IMR-90 (cell line): ENCODE measurements at regions not wholly inside any gene's neighbourhood (a gene's known extent, or its start where the extent isn't known, plus 50 kb on each side); places are given as distances from the start of the nearest gene placed in this dataset.

Experiments
- ATAC-seq: fragments of 200-7000 bp; cut with Tn5 transposase; 2 replicates; pipeline ENCODE4 v1.9.1; 2020; ENCODE audit warnings: low read depth, mild to moderate bottlenecking, moderate library complexity
- BruUV-seq: library from RNA; stranded (reverse); fragments of 400-500 nt; replicated peaks from 2 replicates; lab custom pipeline; 2021; lab: Mats Ljungman, UMichigan
- CTCF ChIA-PET: fragments of 300-600 bp; formaldehyde crosslinking; extraction: SDS; loops from one replicate; lab custom pipeline; 2021; ENCODE audit warnings: antibody characterized with exemption; lab: Yijun Ruan, JAX
- POLR2A ChIA-PET: fragments of 300-600 bp; sonication (Branson Sonifier 250); formaldehyde crosslinking; loops from one replicate; lab custom pipeline; 2022; ENCODE audit warnings: antibody characterized with exemption; ENCODE audit not compliant: unreplicated experiment; lab: Charles Lee
- DNase-seq: peaks from one replicate; pipeline ENCODE4 v3.0.0; 2013
- H2AFZ ChIP-seq: replicated peaks from 2 replicates; pipeline ENCODE3; 2013; ENCODE audit warnings: low read length, mild to moderate bottlenecking; ENCODE audit not compliant: poor library complexity
- H2AK5ac ChIP-seq: 2 replicates; pipeline ENCODE4 v1.6.1; 2013; ENCODE audit warnings: low read depth, low read length, inconsistent platforms
- H2AK9ac ChIP-seq: replicated peaks from 2 replicates; pipeline ENCODE3; 2013; ENCODE audit warnings: mild to moderate bottlenecking, low read depth, low read length, moderate library complexity; ENCODE audit not compliant: poor library complexity
- H2BK120ac ChIP-seq: 2 replicates; pipeline ENCODE4 v1.6.1; 2013; ENCODE audit warnings: low read depth, low read length, inconsistent platforms
- H2BK15ac ChIP-seq: 3 replicates; pipeline ENCODE4 v1.6.1; 2013; ENCODE audit warnings: low read depth, low read length, inconsistent platforms
- H2BK20ac ChIP-seq: 2 replicates; pipeline ENCODE4 v1.6.1; 2013; ENCODE audit warnings: low read depth, mild to moderate bottlenecking, inconsistent platforms, low read length, moderate library complexity
- H2BK5ac ChIP-seq: 2 replicates; pipeline ENCODE4 v1.6.1; 2013; ENCODE audit warnings: mild to moderate bottlenecking, low read depth, low read length, inconsistent platforms; ENCODE audit not compliant: poor library complexity, severe bottlenecking
- H3K14ac ChIP-seq: replicated peaks from 2 replicates; pipeline ENCODE4 v1.6.1; 2013; ENCODE audit warnings: low read depth, low read length, inconsistent platforms
- H3K18ac ChIP-seq: 2 replicates; pipeline ENCODE4 v1.6.1; 2013; ENCODE audit warnings: low read depth, low read length, control low read depth
- H3K23ac ChIP-seq: 2 replicates; pipeline ENCODE4 v1.6.1; 2013; ENCODE audit warnings: low read depth, low read length, inconsistent platforms
- H3K27ac ChIP-seq: 2 replicates; pipeline ENCODE4 v1.5.1; 2013; ENCODE audit warnings: mild to moderate bottlenecking, control low read depth, low read length; ENCODE audit not compliant: insufficient read depth
- H3K27me3 ChIP-seq: 2 replicates; pipeline ENCODE4 v1.6.1; 2013; ENCODE audit warnings: low read length; ENCODE audit not compliant: control insufficient read depth, insufficient read depth
- H3K36me3 ChIP-seq: 2 replicates; pipeline ENCODE4 v1.6.1; 2013; ENCODE audit warnings: low read length, mixed read lengths; ENCODE audit not compliant: control insufficient read depth, insufficient read depth
- H3K4ac ChIP-seq: 2 replicates; pipeline ENCODE4 v1.6.1; 2013; ENCODE audit warnings: low read depth, low read length, inconsistent platforms
- H3K4me1 ChIP-seq: 2 replicates; pipeline ENCODE4 v1.6.1; 2013; ENCODE audit warnings: low read length, mixed read lengths; ENCODE audit not compliant: control insufficient read depth, insufficient read depth
- H3K4me2 ChIP-seq: 2 replicates; pipeline ENCODE4 v1.6.1; 2013; ENCODE audit warnings: low read depth, mild to moderate bottlenecking, control low read depth, low read length, moderate library complexity
- H3K4me3 ChIP-seq: 2 replicates; pipeline ENCODE4 v1.5.1; 2013; ENCODE audit warnings: low read depth, mild to moderate bottlenecking, control low read depth, low read length, moderate library complexity; ENCODE audit not compliant: insufficient read depth
- H3K56ac ChIP-seq: 2 replicates; pipeline ENCODE4 v1.6.1; 2013; ENCODE audit warnings: low read length, inconsistent platforms; ENCODE audit not compliant: insufficient read depth; ENCODE audit errors: extremely low read depth
- H3K79me1 ChIP-seq, 2 experiments: 2 replicates each; pipeline ENCODE4 v1.6.1; 2013; ENCODE audit warnings: low read length in 2 of 2, inconsistent platforms in 1 of 2, low read depth in 1 of 2
- H3K9ac ChIP-seq: 2 replicates; pipeline ENCODE4 v1.6.1; 2013; ENCODE audit warnings: low read depth, low read length, control low read depth
- H3K9me1 ChIP-seq: 2 replicates; pipeline ENCODE4 v1.6.1; 2013; ENCODE audit warnings: low read length, inconsistent platforms; ENCODE audit not compliant: insufficient read depth
- H3K9me3 ChIP-seq: 2 replicates; pipeline ENCODE4 v1.6.1; 2013; ENCODE audit warnings: low read length; ENCODE audit not compliant: control insufficient read depth, insufficient read depth
- H4K20me1 ChIP-seq: 2 replicates; pipeline ENCODE4 v1.6.1; 2013; ENCODE audit warnings: low read length, inconsistent platforms; ENCODE audit not compliant: insufficient read depth
- H4K5ac ChIP-seq: 2 replicates; pipeline ENCODE4 v1.6.1; 2013; ENCODE audit warnings: mild to moderate bottlenecking, low read depth, low read length, control low read depth
- H4K8ac ChIP-seq, 2 experiments: 2 replicates each; pipeline ENCODE4 v1.6.1; 2013; ENCODE audit warnings: low read depth in 2 of 2, low read length in 2 of 2, control low read depth in 1 of 2, inconsistent platforms in 1 of 2
- H4K91ac ChIP-seq: 2 replicates; pipeline ENCODE4 v1.6.1; 2013; ENCODE audit warnings: low read depth, low read length, inconsistent platforms; ENCODE audit not compliant: insufficient read depth
- BHLHE40 ChIP-seq: fragments of 150-350 bp; IDR thresholded peaks from 2 replicates; pipeline ENCODE4 v1.6.1; 2016; ENCODE audit warnings: mild to moderate bottlenecking, low read depth, low read length
- CEBPB ChIP-seq: IDR thresholded peaks from 2 replicates; pipeline ENCODE4 v1.6.1; 2012; ENCODE audit warnings: low read depth, low read length, improper control_type of control experiment
- CHD1 ChIP-seq: IDR thresholded peaks from 2 replicates; pipeline ENCODE4 v1.6.1; 2012; ENCODE audit warnings: low read depth, low read length, improper control_type of control experiment
- FOS ChIP-seq: fragments of 150-350 bp; IDR thresholded peaks from 2 replicates; pipeline ENCODE4 v1.6.1; 2016; ENCODE audit warnings: low read depth, low read length
- MAFK ChIP-seq: IDR thresholded peaks from 2 replicates; pipeline ENCODE4 v1.6.1; 2012; ENCODE audit warnings: low read depth, low read length, improper control_type of control experiment
- MAZ ChIP-seq: IDR thresholded peaks from 2 replicates; pipeline ENCODE4 v1.6.1; 2012; ENCODE audit warnings: low read depth, mild to moderate bottlenecking, low read length, improper control_type of control experiment, moderate library complexity, borderline replicate concordance
- MXI1 ChIP-seq: IDR thresholded peaks from 2 replicates; pipeline ENCODE4 v1.6.1; 2012; ENCODE audit warnings: low read depth, mild to moderate bottlenecking, low read length, moderate library complexity, borderline replicate concordance
- NFE2L2 ChIP-seq: fragments of 150-350 bp; IDR thresholded peaks from 2 replicates; pipeline ENCODE4 v1.6.1; 2016; ENCODE audit warnings: low read depth, mild to moderate bottlenecking, low read length
- POLR2A ChIP-seq: IDR thresholded peaks from 2 replicates; pipeline ENCODE4 v1.6.1; 2012; ENCODE audit warnings: mild to moderate bottlenecking, low read depth, low read length
- RAD21 ChIP-seq: IDR thresholded peaks from 2 replicates; pipeline ENCODE4 v1.6.1; 2012; ENCODE audit warnings: low read length, improper control_type of control experiment
- RCOR1 ChIP-seq: IDR thresholded peaks from 2 replicates; pipeline ENCODE4 v1.6.1; 2012; ENCODE audit warnings: mild to moderate bottlenecking, low read length, improper control_type of control experiment; ENCODE audit not compliant: insufficient replicate concordance
- RFX5 ChIP-seq: IDR thresholded peaks from 2 replicates; pipeline ENCODE4 v1.8.0; 2012; ENCODE audit warnings: low read depth, mild to moderate bottlenecking, low read length, moderate library complexity
- SMC3 ChIP-seq: fragments of 150-350 bp; IDR thresholded peaks from 2 replicates; pipeline ENCODE4 v1.6.1; 2016; ENCODE audit warnings: low read depth, mild to moderate bottlenecking, antibody characterized with exemption, low read length, moderate library complexity
- WGBS, 2 experiments: methylation state at CpG; one replicate each; pipeline versions ENCODE4 v1.1.5 to v1.1.7; 2013; ENCODE audit warnings: missing lambda C conversion rate in 2 of 2; ENCODE audit not compliant: insufficient read length in 1 of 2; ENCODE audit errors: extremely low coverage in 2 of 2; 5-methylcytosine and 5-hydroxymethylcytosine counted together
- dilution Hi-C: fragments of 300-500 bp; cut with HindIII; formaldehyde crosslinking; loops from one replicate; pipeline ENCODE4 v1.14.3; 2018; ENCODE audit warnings: low sequenced_read_pairs; ENCODE audit not compliant: unreplicated experiment
- in situ Hi-C: fragments of 300-500 bp; cut with MboI; formaldehyde crosslinking; loops from 3 replicates; pipeline ENCODE4 v1.14.3; 2019; ENCODE audit warnings: low sequenced_read_pairs, inconsistent platforms, mixed read lengths
- intact Hi-C: fragments of 100-400 bp; cut with micrococcal nuclease; formaldehyde crosslinking; loops from 2 replicates; pipeline ENCODE4 v1.10.0; 2022
- TF ChIP-seq, protein P1 (sequence below): fragments of 150-350 bp; IDR thresholded peaks from 2 replicates; pipeline ENCODE4 v1.6.1; 2017; ENCODE audit warnings: mild to moderate bottlenecking, antibody characterized with exemption, low read length, low read depth
- TF ChIP-seq, protein P2 (sequence below): fragments of 150-350 bp; IDR thresholded peaks from 2 replicates; pipeline ENCODE4 v1.6.1; 2016; ENCODE audit warnings: low read depth, mild to moderate bottlenecking, low read length, moderate library complexity, borderline replicate concordance
- TF ChIP-seq, protein P3 (sequence below): conservative IDR thresholded peaks from 2 replicates; pipeline ENCODE4 v1.5.1; 2012; ENCODE audit warnings: mild to moderate bottlenecking, low read depth, low read length, improper control_type of control experiment

DNA sequence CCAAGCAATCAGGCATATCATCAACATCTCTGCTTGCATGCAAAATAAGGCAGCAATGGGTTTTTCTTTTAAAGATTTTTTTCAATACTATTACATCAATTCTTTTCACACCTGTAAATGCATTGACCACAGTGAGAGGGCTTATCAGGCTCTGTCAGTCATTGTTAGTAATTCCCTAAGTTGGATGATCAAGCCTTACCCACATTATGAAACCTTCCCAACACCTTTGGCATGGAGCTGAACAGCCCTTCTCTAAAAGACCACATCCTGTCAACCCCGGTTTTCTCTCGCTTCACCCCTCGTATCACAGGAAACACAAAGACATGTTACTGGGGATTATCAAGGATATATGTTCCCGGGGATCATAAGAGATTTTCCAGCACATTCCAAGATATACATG lies 135.2 kb upstream of the SLC24A5 start:
- H2BK15ac ChIP-seq = no peak overlapping the region
- TF ChIP-seq, protein P1, sequence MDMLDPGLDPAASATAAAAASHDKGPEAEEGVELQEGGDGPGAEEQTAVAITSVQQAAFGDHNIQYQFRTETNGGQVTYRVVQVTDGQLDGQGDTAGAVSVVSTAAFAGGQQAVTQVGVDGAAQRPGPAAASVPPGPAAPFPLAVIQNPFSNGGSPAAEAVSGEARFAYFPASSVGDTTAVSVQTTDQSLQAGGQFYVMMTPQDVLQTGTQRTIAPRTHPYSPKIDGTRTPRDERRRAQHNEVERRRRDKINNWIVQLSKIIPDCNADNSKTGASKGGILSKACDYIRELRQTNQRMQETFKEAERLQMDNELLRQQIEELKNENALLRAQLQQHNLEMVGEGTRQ = no peak
- TF ChIP-seq RCOR1 = no peak
- no peak for TF ChIP-seq RFX5
- TF ChIP-seq MXI1 = no peak
- TF ChIP-seq, protein P2, sequence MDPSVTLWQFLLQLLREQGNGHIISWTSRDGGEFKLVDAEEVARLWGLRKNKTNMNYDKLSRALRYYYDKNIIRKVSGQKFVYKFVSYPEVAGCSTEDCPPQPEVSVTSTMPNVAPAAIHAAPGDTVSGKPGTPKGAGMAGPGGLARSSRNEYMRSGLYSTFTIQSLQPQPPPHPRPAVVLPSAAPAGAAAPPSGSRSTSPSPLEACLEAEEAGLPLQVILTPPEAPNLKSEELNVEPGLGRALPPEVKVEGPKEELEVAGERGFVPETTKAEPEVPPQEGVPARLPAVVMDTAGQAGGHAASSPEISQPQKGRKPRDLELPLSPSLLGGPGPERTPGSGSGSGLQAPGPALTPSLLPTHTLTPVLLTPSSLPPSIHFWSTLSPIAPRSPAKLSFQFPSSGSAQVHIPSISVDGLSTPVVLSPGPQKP = no peak
- TF ChIP-seq MAZ = no peak
- no peak for TF ChIP-seq CEBPB
- TF ChIP-seq, protein P3, sequence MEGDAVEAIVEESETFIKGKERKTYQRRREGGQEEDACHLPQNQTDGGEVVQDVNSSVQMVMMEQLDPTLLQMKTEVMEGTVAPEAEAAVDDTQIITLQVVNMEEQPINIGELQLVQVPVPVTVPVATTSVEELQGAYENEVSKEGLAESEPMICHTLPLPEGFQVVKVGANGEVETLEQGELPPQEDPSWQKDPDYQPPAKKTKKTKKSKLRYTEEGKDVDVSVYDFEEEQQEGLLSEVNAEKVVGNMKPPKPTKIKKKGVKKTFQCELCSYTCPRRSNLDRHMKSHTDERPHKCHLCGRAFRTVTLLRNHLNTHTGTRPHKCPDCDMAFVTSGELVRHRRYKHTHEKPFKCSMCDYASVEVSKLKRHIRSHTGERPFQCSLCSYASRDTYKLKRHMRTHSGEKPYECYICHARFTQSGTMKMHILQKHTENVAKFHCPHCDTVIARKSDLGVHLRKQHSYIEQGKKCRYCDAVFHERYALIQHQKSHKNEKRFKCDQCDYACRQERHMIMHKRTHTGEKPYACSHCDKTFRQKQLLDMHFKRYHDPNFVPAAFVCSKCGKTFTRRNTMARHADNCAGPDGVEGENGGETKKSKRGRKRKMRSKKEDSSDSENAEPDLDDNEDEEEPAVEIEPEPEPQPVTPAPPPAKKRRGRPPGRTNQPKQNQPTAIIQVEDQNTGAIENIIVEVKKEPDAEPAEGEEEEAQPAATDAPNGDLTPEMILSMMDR = no peak
- TF ChIP-seq POLR2A = no peak
- TF ChIP-seq MAFK = no peak
- no peak for TF ChIP-seq SMC3
- TF ChIP-seq RAD21 = no peak
- TF ChIP-seq NFE2L2 = no peak
- no peak for TF ChIP-seq BHLHE40
- TF ChIP-seq CHD1 = no peak
- no peak for TF ChIP-seq FOS
- no peaks in the 10 kb centered on the region for H4K20me1 ChIP-seq
- no peak overlapping the region for H2BK5ac ChIP-seq
- no peaks in the 10 kb centered on the region for H3K9me1 ChIP-seq
- ChIA-PET CTCF (no interaction called here), POLR2A (no interaction called here)
- BruUV-seq = no TSS peak
- dilution Hi-C loops (no loop called here), intact Hi-C loops (loop anchor here (5.0 kb wide), 2 partner anchors 302 to 613 kb away; no protein-coding TSS in a partner anchor), in situ Hi-C loops (no loop called here)
- H3K4me1 ChIP-seq = no peaks in the 10 kb centered on the region
- no peaks in the 10 kb centered on the region for H3K79me1 ChIP-seq
- H3K4ac ChIP-seq = no peak overlapping the region
- H3K27ac ChIP-seq = no peak overlapping the region
- DNase-seq (no peak), ATAC-seq (no peak)
- no peaks in the 10 kb centered on the region for H3K9me3 ChIP-seq
- no peaks in the 10 kb centered on the region; the same call in 1 of the 2 replicates for H3K27me3 ChIP-seq
- no peak overlapping the region for H3K23ac ChIP-seq
- H4K5ac ChIP-seq = no peak overlapping the region
- no peak overlapping the region for H2BK120ac ChIP-seq
- WGBS, 2 experiments = no CpG with 5 or more reads among the region's 4 CpGs
- H2AK9ac ChIP-seq = no peak overlapping the region
- H3K14ac ChIP-seq = no peak overlapping the region
- no peak overlapping the region for H3K18ac ChIP-seq
- no peak overlapping the region for H3K4me3 ChIP-seq
- H4K91ac ChIP-seq = no peak overlapping the region; the same call in 1 of the 2 replicates
- H3K9ac ChIP-seq = no peak overlapping the region
- H4K8ac ChIP-seq = no peak overlapping the region
- no peak overlapping the region for H3K4me2 ChIP-seq
- no peak overlapping the region for H2AK5ac ChIP-seq
- H2BK20ac ChIP-seq = no peak overlapping the region
- no peaks in the 10 kb centered on the region for H3K36me3 ChIP-seq
- H2AFZ ChIP-seq = no peak overlapping the region
- no peak overlapping the region for H3K56ac ChIP-seq
